HG03064 (cell line): ENCODE measurements at regions not wholly inside any gene's neighbourhood (a gene's known extent, or its start where the extent isn't known, plus 50 kb on each side); places are given as distances from the start of the nearest gene placed in this dataset.
"Not testable (repeated sequence)": the region's sequence is repeated elsewhere in the genome, so short reads cannot be mapped to it uniquely, and the experiment has no call there.

Experiments
- ATAC-seq: cut with Tn5 transposase; IDR thresholded peaks from one replicate; pipeline ENCODE4 v1.9.1; 2021; ENCODE audit warnings: low read depth; ENCODE audit not compliant: unreplicated experiment

GRCh38 chr12:131353376-131353775, 357.5 kb upstream of the SFSWAP start:
- ATAC-seq: no peak

- no peak for ATAC-seq
Observed at GRCh38 chr12:131353826-131354225, 357.1 kb upstream of the SFSWAP start.

GRCh38 chr12:131355361-131356245, 355.3 kb upstream of the SFSWAP start:
- no peak for ATAC-seq

- no peak for ATAC-seq
Observed at GRCh38 chr12:131356485-131357184, 354.3 kb upstream of the SFSWAP start.

GRCh38 chr12:131357185-131357747, 353.6 kb upstream of the SFSWAP start:
- no peak for ATAC-seq

- no peak for ATAC-seq
Observed at GRCh38 chr12:131357920-131358319, 353.0 kb upstream of the SFSWAP start.

- no peak for ATAC-seq
Observed at GRCh38 chr12:131362291-131363211, 348.3 kb upstream of the SFSWAP start.

GRCh38 chr12:131363393-131363792, 347.5 kb upstream of the SFSWAP start:
- no peak for ATAC-seq

- ATAC-seq: no peak
Observed at GRCh38 chr12:131363841-131364495, 346.9 kb upstream of the SFSWAP start.

GRCh38 chr12:131364903-131365820, 345.7 kb upstream of the SFSWAP start:
- no peak for ATAC-seq

GRCh38 chr12:131365821-131366260, 345.0 kb upstream of the SFSWAP start:
- no peak for ATAC-seq

GRCh38 chr12:131366261-131366871, 344.5 kb upstream of the SFSWAP start:
- ATAC-seq: no peak

- ATAC-seq: not testable (repeated sequence)
Observed at GRCh38 chr12:131367067-131367982, 343.6 kb upstream of the SFSWAP start.

- no peak for ATAC-seq
Observed at GRCh38 chr12:131367983-131368667, 342.8 kb upstream of the SFSWAP start.

- no peak for ATAC-seq
Observed at GRCh38 chr12:131368668-131369071, 342.2 kb upstream of the SFSWAP start.

GRCh38 chr12:131369094-131369845, 341.6 kb upstream of the SFSWAP start:
- no peak for ATAC-seq
